Smooth muscle cell (in vitro differentiated cells): ENCODE measurements at regions not wholly inside any gene's neighbourhood (a gene's known extent, or its start where the extent isn't known, plus 50 kb on each side); places are given as distances from the start of the nearest gene placed in this dataset.

Experiments
- DNase-seq: peaks from one replicate; lab custom pipeline; 2025; ENCODE audit not compliant: unreplicated experiment; lab: John Stamatoyannopoulos, UW
- H2AFZ ChIP-seq: fragments of 200-600 bp; sonication (generic); 2 replicates; pipeline ENCODE4 v1.6.0; 2016; ENCODE audit warnings: antibody characterized with exemption, low read depth, mild to moderate bottlenecking
- H3F3A ChIP-seq: fragments of 200-600 bp; sonication (generic); 2 replicates; pipeline ENCODE4 v1.6.0; 2017; ENCODE audit warnings: antibody characterized with exemption, low read depth
- H3K27ac ChIP-seq: fragments of 200-600 bp; sonication (generic); 2 replicates; pipeline ENCODE4 v1.5.1; 2016; ENCODE audit warnings: low read depth, mild to moderate bottlenecking
- H3K27me3 ChIP-seq: fragments of 200-600 bp; sonication (generic); 2 replicates; pipeline ENCODE4 v1.6.1; 2016; ENCODE audit warnings: low read depth, mild to moderate bottlenecking
- H3K36me3 ChIP-seq: fragments of 200-600 bp; sonication (generic); 2 replicates; pipeline ENCODE4 v1.5.1; 2016; ENCODE audit warnings: low read depth
- H3K4me1 ChIP-seq: fragments of 200-600 bp; sonication (generic); 2 replicates; pipeline ENCODE4 v1.5.1; 2016; ENCODE audit warnings: low read depth
- H3K4me2 ChIP-seq: fragments of 200-600 bp; sonication (generic); 2 replicates; pipeline ENCODE4 v1.6.0; 2016; ENCODE audit warnings: mild to moderate bottlenecking
- H3K4me3 ChIP-seq: fragments of 200-600 bp; sonication (generic); 2 replicates; pipeline ENCODE4 v1.5.1; 2016; ENCODE audit warnings: mild to moderate bottlenecking
- H3K79me2 ChIP-seq: fragments of 200-600 bp; sonication (generic); 2 replicates; pipeline ENCODE4 v1.6.0; 2016; ENCODE audit warnings: low read depth, mild to moderate bottlenecking
- H3K9ac ChIP-seq: fragments of 200-600 bp; sonication (generic); 2 replicates; pipeline ENCODE4 v1.6.0; 2016; ENCODE audit warnings: low read depth
- H3K9me3 ChIP-seq: fragments of 200-600 bp; sonication (generic); replicated peaks from 2 replicates; pipeline ENCODE4 v1.5.1; 2016; ENCODE audit warnings: low read depth
- H4K20me1 ChIP-seq: fragments of 200-600 bp; sonication (generic); 2 replicates; pipeline ENCODE4 v1.6.0; 2016; ENCODE audit warnings: low read depth
- CTCF ChIP-seq: fragments of 200-600 bp; sonication (generic); IDR thresholded peaks from 2 replicates; pipeline ENCODE4 v1.5.1; 2017; ENCODE audit warnings: borderline replicate concordance, mild to moderate bottlenecking, antibody characterized with exemption; ENCODE audit not compliant: insufficient read depth, poor library complexity, severe bottlenecking
- WGBS: methylation state at CpG from one replicate; pipeline ENCODE4 v1.1.7; 2016; ENCODE audit warnings: low lambda C conversion rate; 5-methylcytosine and 5-hydroxymethylcytosine counted together

GRCh38 chr3:44128057-44128775, 113.5 kb upstream of the TOPAZ1 start:
- Histone ChIP-seq H3K4me2 (no peak overlapping the region), H3F3A (no peaks in the 10 kb centered on the region), H3K9ac (no peak overlapping the region), H3K9me3 (no peaks in the 10 kb centered on the region), H3K27me3 (peaks cover 27% of the 10 kb centered on the region), H3K4me1 (no peaks in the 10 kb centered on the region), H2AFZ (no peak overlapping the region), H3K36me3 (no peaks in the 10 kb centered on the region), H4K20me1 (no peaks in the 10 kb centered on the region), H3K79me2 (no peaks in the 10 kb centered on the region), H3K4me3 (no peak overlapping the region), H3K27ac (no peak overlapping the region)
- WGBS: 82% methylated on average over 7 of the region's 7 CpGs
- no peak for DNase-seq
- TF ChIP-seq CTCF: no peak

- Histone ChIP-seq H3K36me3 (no peaks in the 10 kb centered on the region), H2AFZ (no peak overlapping the region), H3K4me1 (no peaks in the 10 kb centered on the region), H3K4me2 (no peak overlapping the region), H3K79me2 (no peaks in the 10 kb centered on the region), H3K4me3 (no peak overlapping the region), H4K20me1 (no peaks in the 10 kb centered on the region), H3K9ac (no peak overlapping the region), H3K9me3 (no peaks in the 10 kb centered on the region), H3F3A (no peaks in the 10 kb centered on the region), H3K27me3 (peaks cover 47% of the 10 kb centered on the region), H3K27ac (no peak overlapping the region)
- TF ChIP-seq CTCF: no peak
- no peak for DNase-seq
- WGBS: 87% methylated on average over 4 of the region's 4 CpGs
These were observed 111.4 kb upstream of the TOPAZ1 start for GRCh38 chr3:44130249-44130648.

DNA sequence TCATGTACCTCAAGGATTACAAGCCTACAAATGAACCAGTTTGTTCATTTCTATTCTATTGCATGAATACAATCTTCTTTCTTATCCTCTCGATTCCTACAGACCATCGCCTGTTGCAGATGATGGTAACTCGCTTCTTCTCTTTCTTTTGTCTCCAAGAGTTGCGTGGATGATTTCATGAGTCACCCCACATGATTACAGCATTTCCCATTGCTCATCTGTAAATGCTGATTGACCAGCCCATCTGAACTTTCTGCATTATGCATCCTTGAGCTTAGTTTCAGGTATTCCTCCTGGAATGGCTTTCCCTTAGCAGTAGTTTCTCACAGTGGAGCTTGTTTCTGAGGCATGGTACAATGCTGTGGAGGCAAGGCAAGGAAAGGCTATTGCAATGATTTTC, 109.6 kb upstream of the TOPAZ1 start:
- Histone ChIP-seq H3K9ac (no peak overlapping the region), H3K4me2 (no peak overlapping the region), H4K20me1 (no peaks in the 10 kb centered on the region), H3K4me1 (no peaks in the 10 kb centered on the region), H2AFZ (no peak overlapping the region), H3K27ac (no peak overlapping the region), H3K36me3 (no peaks in the 10 kb centered on the region), H3K9me3 (no peaks in the 10 kb centered on the region), H3F3A (no peaks in the 10 kb centered on the region), H3K79me2 (no peaks in the 10 kb centered on the region), H3K4me3 (no peak overlapping the region), H3K27me3 (peaks cover 47% of the 10 kb centered on the region)
- no peak for TF ChIP-seq CTCF
- DNase-seq: no peak
- 85% methylated on average over 4 of the region's 4 CpGs for WGBS

DNA sequence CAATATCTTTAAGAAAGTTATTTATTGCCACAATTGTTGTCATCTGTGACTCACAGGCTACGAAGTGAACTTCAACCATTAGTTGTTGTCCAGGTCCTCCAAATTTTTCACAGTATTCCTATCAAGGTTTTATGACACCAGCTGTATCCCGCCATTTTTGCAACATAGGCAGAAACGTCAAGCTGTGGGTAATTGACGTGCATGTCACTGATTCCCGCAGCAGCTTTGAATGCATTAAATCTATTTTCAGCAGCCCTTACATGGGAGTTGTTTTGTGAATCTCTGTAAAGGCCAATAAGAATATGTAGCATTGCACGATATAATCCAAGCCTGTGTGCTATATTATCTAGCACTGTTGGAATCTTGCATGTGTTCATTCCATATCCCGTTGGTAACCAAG, 109.1 kb upstream of the TOPAZ1 start:
- no peak overlapping the region for H3K9ac ChIP-seq
- H3K4me2 ChIP-seq: no peak overlapping the region
- no peak for DNase-seq
- H4K20me1 ChIP-seq: no peaks in the 10 kb centered on the region
- H3K4me1 ChIP-seq: no peaks in the 10 kb centered on the region
- no peak overlapping the region for H3K4me3 ChIP-seq
- no peaks in the 10 kb centered on the region for H3F3A ChIP-seq
- no peak overlapping the region for H2AFZ ChIP-seq
- WGBS: 80% methylated on average over 7 of the region's 7 CpGs
- no peaks in the 10 kb centered on the region for H3K9me3 ChIP-seq
- H3K27me3 ChIP-seq: peaks cover 47% of the 10 kb centered on the region
- no peaks in the 10 kb centered on the region for H3K79me2 ChIP-seq
- H3K27ac ChIP-seq: no peak overlapping the region
- H3K36me3 ChIP-seq: no peaks in the 10 kb centered on the region
- TF ChIP-seq CTCF: no peak
